ENCODE measurements at regions not wholly inside any gene's neighbourhood (a gene's known extent, or its start where the extent isn't known, plus 50 kb on each side); places are given as distances from the start of the nearest gene placed in this dataset.

DNA sequence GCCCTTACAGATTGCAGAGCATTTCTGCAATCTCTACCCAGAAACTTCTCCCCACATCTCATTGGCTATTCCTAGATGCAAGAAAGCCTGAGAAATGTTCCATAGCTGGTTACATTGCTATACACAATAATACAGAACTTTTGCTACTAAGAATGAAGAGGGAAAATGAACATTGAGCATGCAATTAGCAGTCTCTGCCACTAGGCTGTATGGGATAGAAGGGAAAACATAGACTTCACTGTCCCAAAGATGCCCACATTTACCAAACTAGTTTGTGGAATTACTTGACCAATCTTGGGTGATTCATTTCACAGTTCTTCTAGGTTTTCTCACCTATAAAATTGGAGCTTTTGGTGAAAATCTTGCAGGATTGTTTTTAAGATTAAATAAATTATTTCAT, 265.7 kb upstream of the NT5C1B start:
- TF ChIP-seq CTCF (IDR thresholded peaks at IDR 0.05) (no peak), POLR2A (IDR thresholded peaks at IDR 0.05) (no peak)
